GM21786 (cell line): ENCODE measurements at regions not wholly inside any gene's neighbourhood (a gene's known extent, or its start where the extent isn't known, plus 50 kb on each side); places are given as distances from the start of the nearest gene placed in this dataset.

ENCODE experiments used
- ATAC-seq: cut with Tn5 transposase; IDR thresholded peaks from one replicate; pipeline ENCODE4 v1.9.1; 2021; ENCODE audit not compliant: unreplicated experiment

DNA sequence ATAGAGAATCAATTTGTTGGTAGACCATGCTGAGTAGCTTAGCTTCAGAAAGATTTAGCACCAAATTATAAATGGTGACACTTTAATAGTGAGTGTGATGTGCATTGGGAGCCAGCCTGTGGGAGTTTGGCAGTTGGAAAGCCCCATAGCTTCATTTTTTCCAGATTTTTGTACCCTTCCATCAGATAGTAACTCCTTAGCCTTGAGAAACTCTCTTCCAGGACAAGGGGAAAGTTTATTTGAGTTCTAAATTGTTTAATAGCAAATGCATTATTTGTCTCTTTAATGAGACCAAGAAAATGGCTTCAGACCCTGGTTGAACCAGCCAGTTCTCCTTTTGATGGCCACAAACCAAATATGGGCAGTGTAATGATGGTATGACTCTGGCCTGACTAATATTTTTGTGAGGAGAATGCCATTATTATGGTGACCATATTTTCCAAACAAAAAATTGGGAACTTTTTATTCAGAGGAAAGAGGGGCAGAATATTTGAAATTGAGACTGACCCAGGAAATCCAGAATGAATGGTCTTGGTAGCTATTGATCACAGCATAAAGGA is 49.8 kb downstream of the PLCE1 start:
- ATAC-seq, result no peak

DNA sequence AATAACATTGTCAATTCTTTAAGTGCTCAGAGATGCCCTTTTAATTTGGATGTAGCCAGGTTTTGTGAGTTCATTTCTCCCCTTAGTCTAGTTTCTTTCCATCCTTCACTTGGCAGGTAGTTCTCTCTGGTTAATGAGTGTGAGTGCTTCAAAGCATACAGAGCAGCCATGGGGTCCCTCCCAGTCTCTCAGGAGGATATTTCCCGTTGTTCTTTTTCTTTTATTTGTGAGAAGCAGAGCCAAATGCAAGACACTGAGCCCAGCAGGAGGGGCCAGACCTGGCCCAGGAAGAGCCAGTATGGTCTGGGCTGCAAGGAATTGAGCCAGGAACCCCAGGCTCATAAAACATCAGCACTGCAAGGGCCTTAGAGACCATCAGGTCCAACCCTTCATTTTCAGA is 52.4 kb downstream of the PLCE1 start:
- no peak for ATAC-seq

GRCh38 chr10:94047293-94047692 is 53.6 kb downstream of the PLCE1 start:
- ATAC-seq, result no peak

- no peak for ATAC-seq
These were observed 56.2 kb downstream of the PLCE1 start for GRCh38 chr10:94049911-94050310.

- ATAC-seq, result no peak
These were observed 58.5 kb downstream of the PLCE1 start for GRCh38 chr10:94052281-94052680.

- ATAC-seq, result no peak
These were observed 59.4 kb downstream of the PLCE1 start for GRCh38 chr10:94052866-94053791.

DNA sequence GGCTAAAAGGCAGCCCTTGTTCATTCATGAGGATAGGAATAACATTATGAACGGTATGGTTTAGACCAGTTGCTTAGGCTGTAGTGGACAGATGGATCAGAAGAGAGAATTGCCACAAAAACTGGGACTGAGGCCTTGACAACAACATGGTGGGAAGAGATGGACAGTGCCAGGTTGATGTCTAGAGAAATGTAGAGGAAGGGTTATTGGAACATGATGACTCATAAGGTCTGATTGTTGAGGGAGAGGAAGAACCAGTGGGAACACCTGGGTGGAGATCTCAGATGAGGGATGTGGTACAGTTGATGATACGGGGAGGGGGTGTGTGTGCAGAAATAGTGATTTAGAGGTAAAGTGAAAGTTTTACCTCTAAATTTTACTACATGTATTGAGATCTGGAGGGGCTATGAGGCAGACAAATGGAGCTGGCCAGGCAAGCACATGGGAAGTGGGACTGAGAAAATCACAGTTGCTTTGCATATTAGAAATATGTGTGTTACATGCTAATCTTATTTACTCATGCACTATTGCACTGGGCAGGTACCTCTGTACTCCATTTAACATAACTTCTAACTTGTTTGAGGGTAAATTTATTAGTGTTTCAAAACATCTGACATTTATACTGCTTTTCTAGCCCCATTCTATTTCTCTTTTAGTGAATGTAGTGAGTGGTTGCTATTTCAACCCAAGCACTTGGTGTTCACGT is 65.6 kb downstream of the PLCE1 start:
- ATAC-seq, result no peak

- ATAC-seq, result no peak
These were observed 67.3 kb downstream of the PLCE1 start for GRCh38 chr10:94061026-94061425.

DNA sequence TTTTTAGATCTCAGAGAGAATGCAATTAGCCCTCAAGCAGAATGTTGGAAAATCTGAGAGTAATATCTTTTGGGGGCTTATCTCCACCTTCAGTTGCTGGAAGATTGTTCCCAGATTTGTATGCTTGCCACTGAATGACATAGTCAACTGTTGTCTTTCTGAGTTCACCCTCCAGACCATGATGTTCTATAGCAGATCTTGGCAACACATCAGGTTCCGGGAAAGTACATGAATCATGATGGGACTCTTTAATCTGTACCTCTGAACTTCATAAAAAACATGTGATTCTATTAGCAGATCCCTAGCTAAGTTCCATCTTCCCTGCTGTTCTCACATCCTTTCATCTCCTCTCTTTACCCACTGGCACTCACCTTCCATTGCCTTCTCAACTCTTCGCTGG is 68.9 kb downstream of the PLCE1 start:
- ATAC-seq, result no peak

DNA sequence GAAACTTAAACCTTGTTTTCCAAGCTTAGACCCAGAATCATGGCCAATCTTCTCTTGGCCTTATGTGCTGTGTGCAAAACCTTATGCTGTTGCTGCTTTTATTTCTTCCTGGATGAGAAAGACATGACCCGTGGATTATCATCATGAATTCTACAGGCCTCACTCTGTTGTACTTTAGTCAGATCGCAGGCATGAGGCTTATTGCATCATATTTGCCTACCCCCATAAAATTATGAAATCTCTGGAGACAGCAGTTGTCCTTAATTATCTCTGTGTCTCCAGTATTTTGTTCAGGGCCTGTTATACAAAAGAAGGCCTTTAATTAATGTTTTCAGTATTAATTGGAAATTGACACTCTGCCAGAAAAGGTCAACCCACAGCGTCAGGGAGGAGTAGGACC is 71.6 kb downstream of the PLCE1 start:
- ATAC-seq, result no peak

- ATAC-seq, result no peak
These were observed 72.1 kb downstream of the PLCE1 start for GRCh38 chr10:94065787-94066186.

DNA sequence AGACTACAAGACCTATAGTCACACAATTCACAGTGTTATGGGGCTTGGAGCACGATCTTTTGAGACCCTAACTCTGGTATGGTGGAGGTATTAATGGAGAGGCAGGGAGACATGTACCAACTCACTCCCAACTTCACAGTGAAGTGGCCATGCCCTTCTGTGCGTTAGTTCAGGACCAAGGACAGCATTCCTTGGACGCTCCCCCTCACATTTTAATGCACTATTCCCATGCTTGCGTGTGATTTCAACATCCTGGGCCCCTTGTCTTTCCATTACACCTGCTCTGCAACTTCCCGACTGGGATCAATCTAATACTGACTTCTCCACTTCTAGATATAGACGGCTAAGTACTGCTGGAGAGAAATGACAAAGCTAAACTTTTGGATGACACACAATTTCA is 72.7 kb downstream of the PLCE1 start:
- ATAC-seq, result no peak

DNA sequence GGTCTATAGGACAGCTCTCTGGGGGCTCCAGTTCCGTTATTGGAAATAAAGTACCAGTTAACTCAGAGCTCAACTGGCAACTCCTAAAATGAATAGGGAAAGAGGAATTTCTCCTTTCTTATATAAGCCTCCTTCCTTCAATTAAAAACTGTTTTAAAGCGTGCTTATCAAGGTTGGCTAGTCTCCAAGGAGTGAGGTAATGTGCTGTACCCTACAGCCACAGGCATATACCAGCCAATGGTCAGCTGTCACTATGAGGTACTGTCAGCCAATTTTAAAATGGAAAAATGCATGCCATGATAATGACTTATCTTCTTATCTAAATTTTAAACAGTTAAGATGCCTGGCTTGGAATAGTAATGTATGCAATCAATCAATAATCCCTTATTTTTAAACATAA is 76.2 kb downstream of the PLCE1 start:
- no peak for ATAC-seq

DNA sequence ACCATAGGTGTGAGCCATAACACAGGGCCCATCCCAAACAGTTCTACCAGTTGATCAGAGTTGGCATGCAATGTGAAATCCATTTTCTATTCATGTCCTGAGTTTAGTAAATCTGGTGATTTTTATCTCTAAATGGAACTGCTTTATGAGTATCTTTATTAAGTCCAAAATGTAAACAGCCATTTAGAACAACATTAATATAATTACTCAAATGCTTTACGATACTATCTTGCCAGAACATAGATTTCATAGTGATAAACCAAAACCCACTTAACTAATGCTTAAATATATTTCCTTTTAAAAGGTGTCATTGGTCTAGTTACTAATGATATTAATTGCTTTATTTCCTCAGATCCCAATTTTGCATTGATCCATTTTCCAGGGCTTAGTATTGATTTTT is 80.7 kb downstream of the PLCE1 start:
- no peak for ATAC-seq

- ATAC-seq, result no peak
These were observed 81.8 kb downstream of the PLCE1 start for GRCh38 chr10:94075506-94075905.

DNA sequence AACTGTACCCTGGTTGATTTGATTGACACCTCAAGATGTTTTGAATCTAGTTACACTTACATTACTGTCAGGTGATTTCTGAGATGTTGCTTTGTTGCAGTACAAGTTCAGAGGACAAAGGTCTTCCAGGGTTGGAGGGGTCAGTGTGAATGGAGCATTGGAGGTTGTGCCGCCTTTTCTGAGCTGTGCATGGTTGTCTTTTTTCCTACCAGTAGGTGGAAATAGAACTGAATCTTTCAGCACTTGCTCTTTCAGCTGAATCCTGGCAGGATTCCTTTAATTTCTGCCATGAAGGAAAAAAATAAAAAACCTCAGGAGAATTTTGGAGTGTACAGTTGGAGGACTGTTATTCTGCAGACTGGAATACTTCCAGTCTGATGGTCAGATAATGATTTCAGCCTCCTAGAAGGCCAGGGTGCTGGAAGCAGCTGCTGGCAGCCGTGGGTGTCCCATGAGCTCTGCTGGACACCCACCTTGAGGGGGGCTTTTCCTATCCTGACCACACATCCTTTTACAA is 82.7 kb downstream of the PLCE1 start:
- no peak for ATAC-seq

GRCh38 chr10:94077042-94077441 is 83.3 kb downstream of the PLCE1 start:
- ATAC-seq, result no peak

DNA sequence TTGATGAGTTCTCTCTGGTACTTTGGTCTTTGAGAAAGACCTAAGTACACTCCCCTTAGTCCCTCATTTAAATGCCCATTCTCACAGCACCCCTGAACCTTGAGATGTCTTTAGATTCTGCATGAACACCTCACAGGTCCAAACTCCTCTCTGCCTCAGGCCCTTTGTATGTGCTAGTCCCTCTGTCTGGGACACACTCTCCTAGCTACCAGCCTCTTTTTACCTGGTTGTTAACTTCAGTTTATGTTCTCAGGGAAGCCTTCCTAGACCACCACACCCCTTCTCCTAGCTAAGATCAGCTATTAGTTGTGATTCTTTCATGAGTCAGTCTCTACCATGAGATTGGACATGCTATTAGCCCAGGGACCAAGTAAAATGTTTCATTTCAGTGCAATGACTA is 86.4 kb downstream of the PLCE1 start:
- no peak for ATAC-seq

- ATAC-seq, result no peak
These were observed 90.0 kb downstream of the PLCE1 start for GRCh38 chr10:94083662-94084265.

- no peak for ATAC-seq
These were observed 90.6 kb downstream of the PLCE1 start for GRCh38 chr10:94084344-94084743.

- ATAC-seq, result no peak
These were observed 91.6 kb downstream of the PLCE1 start for GRCh38 chr10:94085288-94085687.
